ENCODE measurements at regions not wholly inside any gene's neighbourhood (a gene's known extent, or its start where the extent isn't known, plus 50 kb on each side); places are given as distances from the start of the nearest gene placed in this dataset.
A peak's percentile ranks its signal among the peaks of the same experiment; 100 is the strongest.
"Not testable (repeated sequence)": the region's sequence is repeated elsewhere in the genome, so short reads cannot be mapped to it uniquely, and the experiment has no call there.

DNA sequence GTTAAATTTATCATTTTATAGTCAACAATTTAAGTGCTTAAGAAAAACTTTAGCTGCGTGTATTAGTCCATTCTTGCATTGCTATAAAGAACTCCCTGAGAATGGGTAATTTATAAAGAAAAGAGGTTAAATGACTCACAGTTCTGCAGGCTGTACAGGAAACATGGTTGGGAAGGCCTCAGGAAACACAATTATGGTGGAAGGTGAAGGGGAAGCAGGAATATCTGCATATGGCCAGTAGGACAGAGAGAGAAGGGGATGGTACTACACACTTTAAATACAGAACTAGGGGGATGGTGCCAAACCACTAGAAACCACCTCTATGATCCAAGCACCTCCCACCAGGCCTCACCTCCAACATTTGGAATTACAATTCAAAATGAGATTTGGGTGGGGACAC, 295.5 kb upstream of the PLGLB1 start:
- H3K23ac ChIP-seq (ENCODE audit: low read length in 2 of 2); H3K18ac ChIP-seq (ENCODE audit: low read depth in 1 of 2, low read length in 2 of 2); H2BK120ac ChIP-seq (ENCODE audit: low read depth, low read length); H3K4me2 ChIP-seq (ENCODE audit: low read length, poor library complexity, severe bottlenecking); H4K8ac ChIP-seq (ENCODE audit: low read length); H3K36me3 ChIP-seq (ENCODE audit: control insufficient read depth in 1 of 2, insufficient read depth in 2 of 2, low read depth in 1 of 2, low read length in 2 of 2); H3K79me1 ChIP-seq (replicated peaks; ENCODE audit: low read length, poor library complexity, severe bottlenecking); H3K4me1 ChIP-seq (ENCODE audit: control insufficient read depth, insufficient read depth, low read depth, low read length); DNase-seq; H2BK12ac ChIP-seq (ENCODE audit: low read length in 2 of 2); H3K4me3 ChIP-seq (ENCODE audit: insufficient read depth in 1 of 2, low read depth in 1 of 2, low read length in 2 of 2); H2AK5ac ChIP-seq (ENCODE audit: low read length, severe bottlenecking); H3K4ac ChIP-seq (ENCODE audit: low read depth in 1 of 2, low read length in 2 of 2); H3K9me3 ChIP-seq (ENCODE audit: control insufficient read depth, low read length); H3K9ac ChIP-seq (ENCODE audit: low read length); H3K27me3 ChIP-seq (ENCODE audit: control insufficient read depth in 1 of 2, insufficient read depth in 1 of 2, low read length in 2 of 2); H2BK15ac ChIP-seq (ENCODE audit: low read depth, poor library complexity, severe bottlenecking); H4K91ac ChIP-seq (ENCODE audit: low read length); H2AFZ ChIP-seq (ENCODE audit: low read depth, low read length); H2BK5ac ChIP-seq (ENCODE audit: low read depth, low read length, poor library complexity, severe bottlenecking); H3K14ac ChIP-seq (ENCODE audit: low read length in 2 of 2): not testable (repeated sequence)
- no CpG with 5 or more reads among the region's 1 CpG for WGBS
- peak overlapping the region; percentile 11 for H3K27ac ChIP-seq (ENCODE audit: low read length, poor library complexity, severe bottlenecking)

DNA sequence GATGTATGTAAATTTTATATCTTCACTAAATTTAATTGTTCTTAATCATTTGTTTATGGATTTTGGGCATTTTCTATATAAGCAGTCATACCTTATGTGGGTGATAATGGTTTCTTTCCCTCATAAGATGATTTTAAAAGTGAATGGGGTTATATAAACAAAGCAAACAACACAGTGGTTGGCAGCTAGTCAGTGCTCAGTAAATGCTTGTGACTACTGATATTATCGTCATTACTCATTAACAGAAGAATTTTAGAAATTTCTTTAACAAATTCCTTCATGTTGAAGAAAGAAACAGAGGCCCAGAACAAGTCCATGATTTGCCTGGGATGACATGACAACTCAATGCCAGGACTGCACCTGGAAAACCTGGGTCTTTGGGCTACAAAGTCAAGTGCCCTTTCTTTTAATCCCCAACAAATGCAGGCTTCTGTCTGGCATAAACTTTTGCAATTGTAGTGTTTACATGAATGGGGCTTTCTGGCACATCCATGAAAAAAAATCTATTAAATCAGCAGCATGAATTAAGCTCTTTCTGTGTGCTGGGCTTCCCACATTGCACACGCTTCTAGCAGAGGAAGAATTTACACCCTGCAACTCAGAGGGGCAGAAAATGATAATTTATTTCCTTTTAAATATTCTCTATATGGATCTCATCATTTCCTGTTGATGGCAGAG, 297.3 kb upstream of the PLGLB1 start:
- H3K27ac ChIP-seq (ENCODE audit: low read length, poor library complexity, severe bottlenecking); H2BK12ac ChIP-seq (ENCODE audit: low read length in 2 of 2); H3K4me2 ChIP-seq (ENCODE audit: low read length, poor library complexity, severe bottlenecking); H2BK120ac ChIP-seq (ENCODE audit: low read depth, low read length); H3K9me3 ChIP-seq (ENCODE audit: control insufficient read depth, low read length); H3K4me3 ChIP-seq (ENCODE audit: insufficient read depth in 1 of 2, low read depth in 1 of 2, low read length in 2 of 2); H3K23ac ChIP-seq (ENCODE audit: low read length in 2 of 2); H3K4ac ChIP-seq (ENCODE audit: low read depth in 1 of 2, low read length in 2 of 2); H3K27me3 ChIP-seq (ENCODE audit: control insufficient read depth in 1 of 2, insufficient read depth in 1 of 2, low read length in 2 of 2); H3K79me1 ChIP-seq (replicated peaks; ENCODE audit: low read length, poor library complexity, severe bottlenecking); H2AK5ac ChIP-seq (ENCODE audit: low read length, severe bottlenecking); H3K14ac ChIP-seq (ENCODE audit: low read length in 2 of 2); H4K8ac ChIP-seq (ENCODE audit: low read length); H3K36me3 ChIP-seq (ENCODE audit: control insufficient read depth in 1 of 2, insufficient read depth in 2 of 2, low read depth in 1 of 2, low read length in 2 of 2); H2BK15ac ChIP-seq (ENCODE audit: low read depth, poor library complexity, severe bottlenecking); H3K4me1 ChIP-seq (ENCODE audit: control insufficient read depth, insufficient read depth, low read depth, low read length); H4K91ac ChIP-seq (ENCODE audit: low read length); H3K18ac ChIP-seq (ENCODE audit: low read depth in 1 of 2, low read length in 2 of 2); H2AFZ ChIP-seq (ENCODE audit: low read depth, low read length); H2BK5ac ChIP-seq (ENCODE audit: low read depth, low read length, poor library complexity, severe bottlenecking): not testable (repeated sequence)
- peak; percentile 49 for DNase-seq
- WGBS, result no CpG with 5 or more reads among the region's 2 CpGs
- H3K9ac ChIP-seq (ENCODE audit: low read length), result peak overlapping the region; percentile 8

DNA sequence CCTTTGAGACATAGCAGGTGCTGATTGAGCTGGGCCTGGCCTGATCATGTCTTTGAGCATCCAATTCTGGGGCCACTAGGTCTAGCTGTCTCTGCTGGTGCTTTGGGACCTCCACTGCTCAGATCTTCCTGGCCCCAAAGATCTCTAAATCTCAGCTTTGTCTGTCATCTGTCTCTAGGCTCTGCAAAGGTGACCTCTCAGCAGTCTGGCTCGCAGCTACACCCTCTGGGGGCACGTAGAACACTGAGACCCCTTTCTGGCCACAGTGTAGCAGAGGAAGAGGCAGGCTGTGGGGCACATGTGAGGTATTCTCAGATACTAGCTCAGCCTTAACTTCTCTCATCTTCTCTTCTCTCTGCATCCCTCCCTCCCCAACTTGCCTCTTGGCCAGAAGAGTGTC, 298.1 kb upstream of the PLGLB1 start:
- H3K4me1 ChIP-seq (ENCODE audit: control insufficient read depth, insufficient read depth, low read depth, low read length); H3K4me2 ChIP-seq (ENCODE audit: low read length, poor library complexity, severe bottlenecking); H3K14ac ChIP-seq (ENCODE audit: low read length in 2 of 2); H4K91ac ChIP-seq (ENCODE audit: low read length); H2BK12ac ChIP-seq (ENCODE audit: low read length in 2 of 2); H2AFZ ChIP-seq (ENCODE audit: low read depth, low read length); H3K79me1 ChIP-seq (replicated peaks; ENCODE audit: low read length, poor library complexity, severe bottlenecking); H3K27me3 ChIP-seq (ENCODE audit: control insufficient read depth in 1 of 2, insufficient read depth in 1 of 2, low read length in 2 of 2); H3K9ac ChIP-seq (ENCODE audit: low read length); H2BK15ac ChIP-seq (ENCODE audit: low read depth, poor library complexity, severe bottlenecking); H2AK5ac ChIP-seq (ENCODE audit: low read length, severe bottlenecking); H4K8ac ChIP-seq (ENCODE audit: low read length); H3K4me3 ChIP-seq (ENCODE audit: insufficient read depth in 1 of 2, low read depth in 1 of 2, low read length in 2 of 2); H3K9me3 ChIP-seq (ENCODE audit: control insufficient read depth, low read length); H2BK120ac ChIP-seq (ENCODE audit: low read depth, low read length); H3K27ac ChIP-seq (ENCODE audit: low read length, poor library complexity, severe bottlenecking); H3K4ac ChIP-seq (ENCODE audit: low read depth in 1 of 2, low read length in 2 of 2); H2BK5ac ChIP-seq (ENCODE audit: low read depth, low read length, poor library complexity, severe bottlenecking); H3K23ac ChIP-seq (ENCODE audit: low read length in 2 of 2); DNase-seq; H3K36me3 ChIP-seq (ENCODE audit: control insufficient read depth in 1 of 2, insufficient read depth in 2 of 2, low read depth in 1 of 2, low read length in 2 of 2): not testable (repeated sequence)
- peak overlapping the region in 1 of 2 experiments; percentile 46 for H3K18ac ChIP-seq (ENCODE audit: low read depth in 1 of 2, low read length in 2 of 2)
- WGBS, result no CpG with 5 or more reads among the region's 2 CpGs

DNA sequence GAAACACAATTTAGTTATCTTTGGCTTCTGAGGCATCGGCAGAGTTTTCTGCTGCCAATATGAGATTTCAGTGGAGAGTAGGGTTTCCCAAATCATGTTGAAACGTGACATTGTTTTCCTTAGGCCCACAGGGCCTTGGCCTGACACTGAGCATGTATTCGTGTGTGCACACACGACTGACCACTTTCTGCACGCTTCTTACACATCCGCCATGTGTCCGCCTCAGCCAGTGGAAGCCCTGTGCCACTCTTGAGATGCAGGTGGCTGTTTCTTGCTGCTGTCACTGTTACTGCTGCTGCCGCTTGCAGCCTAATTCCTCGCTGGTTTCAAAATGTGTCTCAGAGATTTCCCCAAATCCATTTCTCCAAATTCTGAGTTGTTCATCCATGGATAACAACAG, 299.6 kb upstream of the PLGLB1 start:
- H3K79me1 ChIP-seq (replicated peaks; ENCODE audit: low read length, poor library complexity, severe bottlenecking); H3K4ac ChIP-seq (ENCODE audit: low read depth in 1 of 2, low read length in 2 of 2); H4K8ac ChIP-seq (ENCODE audit: low read length); H3K27ac ChIP-seq (ENCODE audit: low read length, poor library complexity, severe bottlenecking); H3K18ac ChIP-seq (ENCODE audit: low read depth in 1 of 2, low read length in 2 of 2); H3K4me1 ChIP-seq (ENCODE audit: control insufficient read depth, insufficient read depth, low read depth, low read length); H3K9me3 ChIP-seq (ENCODE audit: control insufficient read depth, low read length); H3K9ac ChIP-seq (ENCODE audit: low read length); H3K4me2 ChIP-seq (ENCODE audit: low read length, poor library complexity, severe bottlenecking); H3K27me3 ChIP-seq (ENCODE audit: control insufficient read depth in 1 of 2, insufficient read depth in 1 of 2, low read length in 2 of 2); H4K91ac ChIP-seq (ENCODE audit: low read length); H2AK5ac ChIP-seq (ENCODE audit: low read length, severe bottlenecking); H2BK120ac ChIP-seq (ENCODE audit: low read depth, low read length); H3K23ac ChIP-seq (ENCODE audit: low read length in 2 of 2); H2AFZ ChIP-seq (ENCODE audit: low read depth, low read length); H2BK5ac ChIP-seq (ENCODE audit: low read depth, low read length, poor library complexity, severe bottlenecking); DNase-seq; H3K4me3 ChIP-seq (ENCODE audit: insufficient read depth in 1 of 2, low read depth in 1 of 2, low read length in 2 of 2); H2BK15ac ChIP-seq (ENCODE audit: low read depth, poor library complexity, severe bottlenecking); H3K36me3 ChIP-seq (ENCODE audit: control insufficient read depth in 1 of 2, insufficient read depth in 2 of 2, low read depth in 1 of 2, low read length in 2 of 2): not testable (repeated sequence)
- peak overlapping the region in 1 of 2 experiments; percentile 28 for H3K14ac ChIP-seq (ENCODE audit: low read length in 2 of 2)
- WGBS, result no CpG with 5 or more reads among the region's 9 CpGs
- H2BK12ac ChIP-seq (ENCODE audit: low read length in 2 of 2), result peak overlapping the region in 1 of 2 experiments; percentile 63

Data from mesenchymal stem cell (in vitro differentiated cells and primary cell).